ENCODE measurements at regions not wholly inside any gene's neighbourhood (a gene's known extent, or its start where the extent isn't known, plus 50 kb on each side); places are given as distances from the start of the nearest gene placed in this dataset.

GRCh38 chr3:95627697-95628096, 1186.7 kb upstream of the EPHA6 start:
- DNase-seq (ENCODE audit: low read depth in 1 of 2, low spot score in 2 of 2): no peak

More at GRCh38 chr3:95627697-95628096, 1186.7 kb upstream of the EPHA6 start:
- Histone ChIP-seq H3K4me1 (replicated peaks in 1 of 4; ENCODE audit: control insufficient read depth in 3 of 4, insufficient read depth in 4 of 4, low read length in 3 of 4) (no peaks in the 10 kb centered on the region; a peak in 1 of 7 replicates), H2AFZ (ENCODE audit: low read length) (peak overlapping the region; percentile 96; the same call in 1 of the 2 replicates), H2BK12ac (ENCODE audit: low read depth, low read length) (no peak overlapping the region), H2BK5ac (ENCODE audit: low read depth, low read length) (no peak overlapping the region), H2BK120ac (replicated peaks; ENCODE audit: low read depth, low read length) (no peak overlapping the region), H3K56ac (replicated peaks; ENCODE audit: insufficient read length, low read depth, low read length) (no peak overlapping the region), H3K23ac (ENCODE audit: insufficient read length) (no peak overlapping the region), H3K23me2 (ENCODE audit: low read depth, low read length) (no peaks in the 10 kb centered on the region), H4K91ac (replicated peaks; ENCODE audit: insufficient read length, low read length) (no peak overlapping the region), H3K27ac (ENCODE audit: low read depth, low read length) (no peak overlapping the region), H4K20me1 (replicated peaks in 1 of 2; ENCODE audit: control insufficient read depth in 1 of 2, insufficient read depth in 2 of 2, low read length in 2 of 2) (no peaks in the 10 kb centered on the region), H2AK5ac (ENCODE audit: low read depth, low read length) (no peak overlapping the region), H3K18ac (ENCODE audit: extremely low read depth, low read length) (no peak overlapping the region), H3K36me3 (ENCODE audit: control insufficient read depth in 2 of 4, insufficient read depth in 4 of 4, low read length in 3 of 4) (no peaks in the 10 kb centered on the region), H3K4me3 (ENCODE audit: extremely low read depth in 1 of 4, insufficient read depth in 2 of 4, low read depth in 3 of 4, low read length in 4 of 4) (no peak overlapping the region), H2BK15ac (ENCODE audit: low read length) (no peak overlapping the region), H3K4me2 (ENCODE audit: insufficient read depth in 1 of 2, low read depth in 2 of 2, low read length in 2 of 2) (no peak overlapping the region), H3K79me1 (ENCODE audit: low read depth, low read length) (no peaks in the 10 kb centered on the region), H3K27me3 (replicated peaks in 1 of 4; ENCODE audit: control insufficient read depth in 3 of 4, extremely low read depth in 1 of 4, insufficient read depth in 3 of 4, low read length in 3 of 4) (no peaks in the 10 kb centered on the region), H3K9ac (replicated peaks in 1 of 4; ENCODE audit: extremely low read depth in 1 of 4, low read depth in 3 of 4, low read length in 3 of 4) (no peak overlapping the region), H4K8ac (ENCODE audit: extremely low read depth, insufficient read depth, low read length) (no peak overlapping the region), H3K4ac (replicated peaks; ENCODE audit: insufficient read length, low read depth, low read length) (no peak overlapping the region), H2BK20ac (ENCODE audit: low read length) (no peak overlapping the region), H4K5ac (ENCODE audit: insufficient read length, low read depth, low read length) (no peak overlapping the region), H3K79me2 (ENCODE audit: control insufficient read depth in 1 of 2, insufficient read depth in 2 of 2, low read length in 2 of 2) (no peaks in the 10 kb centered on the region), H3K9me3 (ENCODE audit: insufficient read depth in 2 of 2, low read depth in 1 of 2, low read length in 1 of 2) (no peaks in the 10 kb centered on the region), H3K14ac (ENCODE audit: insufficient read length) (no peak overlapping the region)
- 90% methylated on average over 2 of the region's 2 CpGs; no CpG with 5 or more reads in 1 of the 2 experiments for WGBS, 2 experiments (ENCODE audit: extremely low coverage in 1 of 2, insufficient coverage in 1 of 2, insufficient read length in 1 of 2, insufficient replicate concordance in 2 of 2, low coverage in 1 of 2, low lambda C conversion rate in 2 of 2, missing lambda C conversion rate in 1 of 2)
- TF ChIP-seq TAF1 (IDR thresholded peaks at IDR 0.05; ENCODE audit: low read depth, low read length) (no peak), SRF (IDR thresholded peaks at IDR 0.05; ENCODE audit: low read depth, low read length) (no peak)
- ChIA-PET POLR2A (ENCODE audit: partially characterized antibody) (interaction anchor here (0.9 kb wide), 1 partner anchor 12 kb away, joined by 3 read pairs; no protein-coding TSS in a partner anchor), CTCF (ENCODE audit: partially characterized antibody) (no interaction called here)
- no peak for FAIRE-seq

All from H1 (cell line).